HG02938 (cell line): ENCODE measurements at regions not wholly inside any gene's neighbourhood (a gene's known extent, or its start where the extent isn't known, plus 50 kb on each side); places are given as distances from the start of the nearest gene placed in this dataset.

Experiments used
- ATAC-seq: cut with Tn5 transposase; IDR thresholded peaks from one replicate; pipeline ENCODE4 v1.9.1; 2021; ENCODE audit warnings: mild to moderate bottlenecking, moderate library complexity; ENCODE audit not compliant: unreplicated experiment

DNA sequence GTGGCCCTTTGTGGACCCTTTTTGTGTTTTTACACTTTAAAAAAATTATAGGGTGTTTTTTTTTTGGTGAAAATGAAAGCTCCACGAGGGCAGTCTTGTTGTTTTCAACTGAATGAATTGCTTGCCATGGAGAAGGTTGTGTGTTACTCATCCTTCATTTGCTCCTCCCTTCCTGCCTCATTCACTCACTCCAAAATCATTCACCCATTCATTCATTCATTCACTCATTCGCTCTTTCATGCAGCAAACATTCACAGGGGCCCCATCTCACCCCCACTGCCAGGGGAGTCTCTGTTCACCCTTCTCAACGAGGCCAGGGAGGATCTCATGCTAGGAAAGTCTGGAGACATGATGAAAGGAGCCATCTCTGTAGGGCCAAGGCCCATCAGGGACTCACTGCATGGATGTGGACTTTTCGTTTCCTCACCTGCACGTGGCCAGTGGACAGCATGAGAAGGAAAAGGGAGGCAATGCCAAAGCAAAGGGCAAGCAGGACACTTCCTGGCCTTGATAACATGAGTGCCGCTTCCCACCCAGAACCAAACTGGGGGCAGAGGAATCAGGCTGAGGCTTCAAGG is 62.8 kb upstream of the COL13A1 start:
- ATAC-seq, result no peak

DNA sequence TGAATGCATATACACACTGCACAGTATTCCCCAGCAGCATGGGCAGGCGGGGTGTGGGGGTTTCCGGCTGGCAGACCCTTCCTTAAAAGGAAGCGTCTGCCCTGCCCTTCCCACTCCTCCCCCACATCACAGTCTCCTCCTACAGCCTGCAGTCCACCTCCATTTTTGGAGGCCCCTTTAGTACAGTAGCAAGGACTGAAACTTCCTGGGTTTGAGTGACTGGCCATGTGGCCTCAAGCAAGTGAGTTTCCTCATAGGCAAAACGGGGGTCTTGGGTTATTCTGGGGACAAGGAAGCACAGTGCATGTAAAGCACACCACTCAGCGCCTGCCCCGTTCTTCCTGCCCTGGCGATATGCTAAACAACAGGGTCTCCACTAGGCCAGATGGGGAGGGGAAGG is 62.1 kb upstream of the COL13A1 start:
- ATAC-seq, result no peak

DNA sequence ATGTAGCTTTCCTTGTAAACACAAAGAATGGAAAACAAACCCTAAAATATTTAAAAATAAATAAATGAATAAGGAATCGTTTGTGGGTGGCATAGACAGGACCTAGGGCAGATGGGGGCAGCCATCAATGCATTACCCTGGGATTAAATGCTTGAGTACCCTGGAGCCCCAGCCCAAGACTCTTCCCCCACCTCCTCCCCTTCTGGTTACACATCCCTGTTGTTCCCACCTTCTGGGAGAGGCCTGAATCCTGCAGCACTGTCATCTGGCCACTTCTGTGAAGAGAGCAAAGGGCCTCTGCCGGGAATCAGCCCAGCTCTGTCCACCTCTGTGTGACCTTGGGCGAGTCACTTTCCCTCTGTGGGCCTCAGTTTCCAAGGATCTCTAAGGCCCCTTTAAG is 61.6 kb upstream of the COL13A1 start:
- ATAC-seq, result no peak

DNA sequence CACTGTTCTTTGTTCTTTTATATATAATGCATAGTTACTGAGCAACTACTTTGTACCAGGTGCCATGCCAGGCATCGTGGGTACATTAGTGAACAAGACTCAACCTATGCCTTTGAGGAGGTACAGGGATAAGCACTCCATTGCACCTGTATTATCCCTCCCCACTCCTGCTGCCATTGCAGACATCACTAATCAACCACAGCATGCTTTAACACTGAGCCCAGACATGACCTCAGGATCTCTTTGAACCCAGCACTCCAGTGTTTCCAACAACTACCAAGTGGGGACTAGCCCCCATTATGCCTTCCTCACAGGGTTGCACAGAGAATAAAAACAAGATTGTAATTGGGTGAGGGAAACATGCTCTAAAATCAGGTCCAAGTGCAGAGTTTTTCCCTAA is 60.5 kb upstream of the COL13A1 start:
- no peak for ATAC-seq

DNA sequence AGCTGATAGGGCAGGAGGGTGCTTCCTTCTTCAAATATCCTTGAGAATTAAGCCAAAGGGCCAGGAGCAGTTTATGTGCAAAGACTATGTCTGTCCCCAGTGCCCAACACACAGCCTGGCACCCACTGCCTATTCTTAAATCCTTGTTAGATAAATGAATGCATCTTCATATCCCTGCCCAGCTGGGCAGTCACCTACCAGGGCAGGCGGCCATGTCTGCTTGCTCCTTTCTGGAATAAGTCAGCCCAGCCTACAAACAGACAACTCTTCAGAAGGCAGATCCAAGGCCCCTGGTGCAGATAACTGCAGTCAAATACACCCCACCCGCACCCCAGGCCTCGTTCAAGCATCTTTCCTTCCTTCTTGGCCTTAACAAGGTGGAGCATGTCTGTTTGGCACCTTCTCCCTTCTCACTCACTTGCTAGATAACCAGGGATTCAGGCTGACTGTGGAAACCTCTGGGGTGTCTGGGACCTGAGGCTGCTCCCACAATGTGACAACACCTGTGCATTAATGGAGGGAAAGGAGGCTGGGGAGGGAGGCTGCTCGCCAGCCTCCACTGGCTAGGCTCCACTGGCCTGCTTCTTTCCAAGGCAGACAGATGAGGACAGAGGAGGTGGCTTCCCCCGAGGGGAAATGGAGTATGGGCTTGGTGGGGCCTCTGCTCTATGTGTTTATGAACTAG is 59.9 kb upstream of the COL13A1 start:
- ATAC-seq, result no peak

DNA sequence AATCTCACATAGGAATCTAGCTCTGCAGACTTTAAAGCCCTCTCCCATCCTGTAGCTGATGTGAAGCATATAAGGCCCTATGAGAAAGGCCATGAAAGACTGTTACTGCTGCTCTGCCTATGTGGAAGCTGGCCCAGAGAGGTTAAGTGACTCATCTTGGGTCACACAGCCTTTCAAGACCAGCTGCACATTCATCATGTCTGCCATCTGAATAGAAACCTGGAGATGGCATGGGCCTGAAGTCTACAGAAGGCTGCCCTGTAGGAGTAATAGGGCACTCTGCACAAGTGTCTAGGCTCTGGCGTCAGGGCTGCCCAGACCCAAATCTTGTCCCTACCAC is 59.4 kb upstream of the COL13A1 start:
- no peak for ATAC-seq

DNA sequence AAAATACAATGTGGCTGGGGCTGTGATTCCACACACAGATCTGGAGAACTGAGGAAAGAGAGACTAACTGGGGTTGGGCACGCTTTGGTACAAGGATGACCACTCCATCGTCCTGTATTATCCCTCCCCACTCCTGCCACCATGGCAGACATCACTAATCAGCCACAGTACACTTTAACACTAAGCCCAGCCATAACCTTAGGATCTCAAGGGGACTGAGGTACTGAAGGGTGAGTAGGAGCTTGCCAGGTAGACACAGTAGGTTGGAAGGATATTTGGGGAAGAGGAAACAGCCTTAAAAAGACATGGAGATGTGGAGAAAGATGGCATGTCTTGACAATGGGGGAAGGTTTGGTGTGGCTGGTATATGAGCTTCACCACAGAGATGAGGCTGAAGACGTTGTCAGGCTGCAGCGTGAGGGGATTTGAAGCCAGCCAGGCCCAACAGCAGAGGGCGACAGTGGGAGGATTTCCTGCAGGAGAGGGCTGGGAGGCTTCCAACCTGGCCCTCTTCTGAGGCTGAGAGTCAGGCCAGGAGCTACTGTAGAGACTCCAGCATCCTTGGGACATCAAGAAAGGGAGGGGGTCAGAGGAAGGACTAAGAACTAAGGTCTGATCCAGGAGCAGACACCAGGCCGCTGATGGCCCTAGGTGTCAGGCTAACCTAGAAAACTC is 58.6 kb upstream of the COL13A1 start:
- ATAC-seq, result no peak

DNA sequence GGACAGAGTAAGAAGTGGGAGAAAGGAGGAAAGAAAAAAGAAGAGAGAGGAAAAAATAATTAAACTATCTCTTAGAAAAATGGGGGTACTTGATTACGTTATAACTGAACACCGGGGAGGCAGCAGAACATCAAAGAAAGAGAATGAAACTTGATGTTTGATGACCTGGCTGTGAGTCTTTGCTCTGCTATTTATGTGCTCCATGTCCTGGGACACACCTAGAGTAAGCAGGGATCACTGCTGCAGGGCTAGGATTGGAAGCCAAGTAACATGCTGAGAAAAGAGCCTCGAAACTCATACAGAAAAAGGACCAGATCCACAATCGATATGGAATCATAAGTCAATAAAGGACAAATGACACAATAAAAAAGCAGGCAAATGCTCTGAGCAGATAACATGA is 56.7 kb upstream of the COL13A1 start:
- no peak for ATAC-seq

DNA sequence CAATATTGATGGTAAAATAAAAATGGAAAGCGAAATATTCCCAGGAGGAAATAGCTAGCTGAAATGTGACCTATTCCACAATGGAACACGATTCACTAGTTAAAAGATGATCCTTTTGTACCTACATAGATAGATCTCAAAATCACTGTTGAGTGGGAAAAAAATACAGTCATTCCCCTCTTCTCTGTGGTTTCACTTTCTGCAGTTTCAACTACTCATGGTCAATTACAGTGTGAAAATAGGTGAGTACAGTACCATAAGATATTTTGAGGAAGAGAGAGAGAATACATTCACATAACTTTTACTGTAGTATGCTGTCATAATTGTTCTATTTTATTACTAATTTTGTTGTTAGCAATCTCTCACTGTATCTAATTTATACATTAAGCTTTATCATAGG is 56.0 kb upstream of the COL13A1 start:
- peak; percentile 61 for ATAC-seq

DNA sequence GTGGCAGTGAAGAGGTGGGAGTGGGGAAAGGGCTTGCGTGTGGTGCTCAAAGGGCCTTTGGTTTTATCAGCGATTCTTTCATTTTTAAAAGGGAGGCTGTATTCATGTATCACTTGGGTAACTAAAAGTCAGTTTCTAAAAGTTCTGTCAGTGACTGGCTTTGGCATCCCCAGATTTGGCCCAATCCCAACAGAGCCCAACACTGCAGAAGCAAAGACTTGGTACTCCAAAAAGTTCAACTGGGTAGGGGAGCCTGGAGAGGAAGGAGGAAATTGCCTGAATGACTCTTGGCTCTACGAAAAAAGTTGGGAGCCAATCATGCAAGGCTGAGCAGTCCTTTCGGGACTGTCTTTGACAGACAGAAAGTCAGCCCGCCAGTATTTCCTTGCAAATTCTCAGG is 54.5 kb upstream of the COL13A1 start:
- no peak for ATAC-seq

DNA sequence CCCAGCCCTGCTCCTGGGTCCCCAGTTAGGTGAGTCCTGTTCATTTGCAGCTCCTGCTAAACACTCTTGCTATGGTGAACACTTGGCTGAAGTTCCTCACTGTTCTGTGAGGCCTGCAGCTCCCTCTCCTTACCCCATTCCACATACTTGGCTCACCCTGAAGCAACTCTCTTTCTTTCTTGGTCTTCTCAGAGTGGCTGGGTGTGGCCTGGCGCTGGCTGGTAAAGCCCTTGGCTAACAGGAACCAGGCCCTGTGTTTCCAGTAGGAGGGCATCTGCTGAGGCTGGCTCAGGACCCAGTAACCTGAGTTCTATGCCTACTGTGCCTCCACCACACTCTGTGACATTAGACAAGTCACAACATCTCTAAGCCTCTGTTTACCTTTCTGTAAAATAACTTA is 53.1 kb upstream of the COL13A1 start:
- no peak for ATAC-seq

DNA sequence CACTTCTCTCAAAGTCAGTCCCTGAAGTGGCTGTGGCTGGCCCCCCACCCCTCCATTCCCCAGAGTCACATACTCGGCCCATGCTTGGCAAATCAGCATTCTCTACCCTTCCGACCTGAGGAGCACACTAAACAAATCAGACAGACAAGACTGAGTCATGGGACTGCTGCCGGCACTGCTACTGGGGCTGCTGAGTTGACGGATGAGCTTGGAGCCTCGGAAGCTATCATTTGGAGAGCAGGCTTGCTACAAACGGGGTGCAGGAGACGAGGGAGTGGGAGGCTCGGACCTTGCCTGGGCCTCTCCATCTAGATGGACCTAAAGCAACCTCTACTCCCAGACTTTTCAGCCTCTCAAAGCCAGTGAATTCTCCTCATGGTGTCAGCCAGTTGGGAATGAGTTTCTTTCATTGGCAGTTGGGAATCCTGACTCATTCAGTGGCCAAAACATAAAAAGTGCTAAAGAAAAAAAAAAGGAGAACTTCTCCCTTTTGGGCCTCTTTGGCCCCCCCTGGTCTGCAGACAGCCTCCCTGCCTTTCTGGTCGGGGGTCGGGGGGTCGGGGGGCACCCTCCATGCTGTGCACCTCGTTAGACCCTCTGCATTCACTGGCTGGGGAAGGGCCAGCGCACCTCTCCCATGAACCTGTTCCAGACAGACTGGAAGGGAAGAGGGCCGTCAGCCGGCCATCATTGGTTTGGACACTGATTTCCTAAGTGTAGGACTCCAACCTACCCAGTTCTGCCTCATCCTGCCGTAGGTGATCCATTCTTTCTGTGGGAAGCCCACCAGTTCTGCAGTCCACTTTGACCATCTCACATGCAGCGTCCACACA is 52.3 kb upstream of the COL13A1 start:
- no peak for ATAC-seq

DNA sequence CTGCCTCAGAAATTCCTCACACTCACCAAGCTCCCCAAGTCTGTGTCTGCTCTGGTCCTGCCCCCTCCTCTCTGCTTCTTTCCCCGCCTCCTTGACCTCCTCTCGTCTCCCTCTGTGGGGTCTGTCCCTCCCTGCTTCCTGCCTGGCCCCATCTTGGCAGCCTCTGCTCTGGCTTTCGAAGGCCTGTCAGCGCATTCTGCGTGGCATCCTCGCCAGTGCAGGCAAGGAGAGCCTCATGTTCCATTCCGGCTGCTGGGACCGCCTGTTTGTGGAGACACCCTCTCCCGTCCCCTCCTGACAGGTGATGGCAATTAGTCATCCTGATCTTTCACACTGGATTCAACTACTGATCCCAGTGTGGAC is 51.7 kb upstream of the COL13A1 start:
- ATAC-seq, result no peak

DNA sequence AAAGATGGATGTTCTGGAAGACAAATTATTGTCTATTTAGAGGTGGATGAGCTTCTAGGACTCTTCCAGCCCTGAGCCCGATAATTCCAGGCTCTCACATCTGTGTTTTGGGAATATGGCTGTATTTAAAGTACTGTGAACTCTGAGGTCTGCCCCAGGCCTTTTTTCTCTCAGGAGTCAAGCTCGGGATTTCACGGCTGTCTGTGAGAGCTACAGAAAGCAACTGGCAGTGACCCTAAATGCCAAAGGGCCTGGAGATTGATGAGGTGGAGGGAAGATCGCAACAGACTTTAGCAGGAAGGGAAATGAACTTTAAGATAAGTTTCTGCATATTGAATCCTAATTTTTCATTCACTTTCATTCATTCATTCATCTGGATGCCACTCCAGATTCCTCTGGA is 51.0 kb upstream of the COL13A1 start:
- no peak for ATAC-seq

DNA sequence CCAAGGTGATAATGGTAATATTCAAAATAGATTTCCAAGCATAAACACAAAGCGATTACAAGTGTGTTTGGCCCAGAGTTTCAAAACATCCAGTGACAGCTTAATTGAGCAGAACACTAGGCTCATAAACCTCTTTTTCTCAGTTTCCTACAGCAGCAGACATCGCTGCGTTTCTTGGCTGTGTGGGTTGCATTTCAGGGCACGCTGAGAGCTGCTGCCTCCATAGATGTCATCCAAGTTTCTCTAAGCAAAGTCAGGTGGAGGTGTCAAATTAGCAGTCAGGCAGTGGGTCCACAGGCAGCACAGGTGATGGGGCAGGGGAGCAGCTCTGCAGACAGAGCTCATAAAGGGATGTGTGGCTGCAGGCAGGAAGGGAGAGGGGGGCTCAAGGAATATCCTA is 50.5 kb upstream of the COL13A1 start:
- ATAC-seq, result no peak
